Neural cell (in vitro differentiated cells): ENCODE measurements at regions not wholly inside any gene's neighbourhood (a gene's known extent, or its start where the extent isn't known, plus 50 kb on each side); places are given as distances from the start of the nearest gene placed in this dataset.

Experiments used
- H2AFZ ChIP-seq: fragments of 200-600, 300-800 bp; sonication (generic), shearing (Covaris generic); 2 replicates; pipeline ENCODE4 v1.6.0; 2014; ENCODE audit warnings: low read depth, mild to moderate bottlenecking, antibody characterized with exemption, low read length, moderate library complexity
- H3F3A ChIP-seq: fragments of 200-600 bp; shearing (Covaris generic); 2 replicates; pipeline ENCODE4 v1.6.1; 2016; ENCODE audit warnings: mild to moderate bottlenecking, moderate library complexity, mixed read lengths, antibody characterized with exemption, low read length; ENCODE audit not compliant: insufficient read depth, poor library complexity, severe bottlenecking
- H3K27ac ChIP-seq: fragments of 200-600, 300-800 bp; sonication (generic), shearing (Covaris generic); 2 replicates; pipeline ENCODE4 v1.5.1; 2014; ENCODE audit warnings: mild to moderate bottlenecking, low read length, moderate library complexity
- H3K27me3 ChIP-seq: fragments of 300-800, 200-600 bp; sonication (generic), shearing (Covaris generic); 2 replicates; pipeline ENCODE4 v1.6.0; 2014; ENCODE audit warnings: mild to moderate bottlenecking, low read depth, low read length, moderate library complexity; ENCODE audit not compliant: insufficient read depth
- H3K36me3 ChIP-seq: fragments of 300-800, 200-600 bp; sonication (generic), shearing (Covaris generic); 2 replicates; pipeline ENCODE4 v1.5.1; 2014; ENCODE audit warnings: mild to moderate bottlenecking, antibody characterized with exemption, low read length, moderate library complexity; ENCODE audit not compliant: insufficient read depth
- H3K4me2 ChIP-seq: fragments of 300-800, 200-600 bp; sonication (generic), shearing (Covaris generic); 2 replicates; pipeline ENCODE4 v1.6.0; 2014; ENCODE audit warnings: mild to moderate bottlenecking, low read length
- H3K4me3 ChIP-seq: fragments of 300-800, 200-600 bp; sonication (generic), shearing (Covaris generic); 2 replicates; pipeline ENCODE4 v1.5.1; 2014; ENCODE audit warnings: mild to moderate bottlenecking, low read length, moderate library complexity
- H3K79me2 ChIP-seq: fragments of 200-600 bp; shearing (Covaris generic); replicated peaks from 2 replicates; pipeline ENCODE4 v1.6.0; 2014; ENCODE audit warnings: mild to moderate bottlenecking, low read length, moderate library complexity; ENCODE audit not compliant: insufficient read depth
- H3K9ac ChIP-seq: fragments of 300-800, 200-600 bp; sonication (generic), shearing (Covaris generic); 2 replicates; pipeline ENCODE4 v1.6.1; 2016; ENCODE audit warnings: mild to moderate bottlenecking, low read length, mixed read lengths
- H3K9me2 ChIP-seq: fragments of 200-600 bp; shearing (Covaris generic); 2 replicates; pipeline ENCODE4 v1.6.1; 2016; ENCODE audit warnings: mild to moderate bottlenecking, low read length, mixed read lengths; ENCODE audit not compliant: insufficient read depth
- H3K9me3 ChIP-seq: fragments of 200-600, 300-800 bp; sonication (generic), shearing (Covaris generic); 2 replicates; pipeline ENCODE4 v1.6.1; 2016; ENCODE audit warnings: mild to moderate bottlenecking, mixed run types, low read length, moderate library complexity, mixed read lengths
- H4K20me1 ChIP-seq: fragments of 200-600 bp; shearing (Covaris generic); 2 replicates; pipeline ENCODE4 v1.6.1; 2016; ENCODE audit warnings: mild to moderate bottlenecking, mixed run types; ENCODE audit not compliant: insufficient read depth
- CTCF ChIP-seq: fragments of 450-650 bp; IDR thresholded peaks from 2 replicates; pipeline ENCODE4 v1.5.1; 2014; ENCODE audit warnings: antibody characterized with exemption, mild to moderate bottlenecking, moderate library complexity; ENCODE audit not compliant: poor library complexity, severe bottlenecking
- EP300 ChIP-seq: fragments of 450-650 bp; conservative IDR thresholded peaks from 2 replicates; pipeline ENCODE4 v1.6.1; 2014; ENCODE audit warnings: antibody characterized with exemption, mild to moderate bottlenecking, moderate library complexity; ENCODE audit not compliant: poor library complexity, severe bottlenecking
- EZH2 ChIP-seq: fragments of 200-600, 300-800 bp; shearing (Covaris generic), sonication (generic); IDR thresholded peaks from 2 replicates; pipeline ENCODE4 v1.6.1; 2014; ENCODE audit warnings: antibody characterized with exemption, low read length, borderline replicate concordance, mild to moderate bottlenecking; ENCODE audit not compliant: insufficient read depth, poor library complexity, severe bottlenecking
- MXI1 ChIP-seq: fragments of 450-650 bp; conservative IDR thresholded peaks from 2 replicates; pipeline ENCODE4 v1.6.1; 2014; ENCODE audit warnings: antibody characterized with exemption, mild to moderate bottlenecking; ENCODE audit not compliant: poor library complexity, severe bottlenecking
- POLR2AphosphoS5 ChIP-seq: IDR thresholded peaks from 2 replicates; pipeline ENCODE4 v1.6.1; 2012
- RAD21 ChIP-seq: fragments of 450-650 bp; conservative IDR thresholded peaks from 2 replicates; pipeline ENCODE4 v1.6.1; 2014; ENCODE audit warnings: antibody characterized with exemption, mild to moderate bottlenecking, moderate library complexity
- REST ChIP-seq: IDR thresholded peaks from 2 replicates; pipeline ENCODE4 v1.6.1; 2012; ENCODE audit warnings: borderline replicate concordance
- SMC3 ChIP-seq: fragments of 450-650 bp; conservative IDR thresholded peaks from 2 replicates; pipeline ENCODE4 v1.6.1; 2014; ENCODE audit warnings: antibody characterized with exemption, mild to moderate bottlenecking, moderate library complexity; ENCODE audit not compliant: poor library complexity

- H2AFZ ChIP-seq = no peak overlapping the region
- H3F3A ChIP-seq = no peaks in the 10 kb centered on the region
- no peaks in the 10 kb centered on the region for H3K9me2 ChIP-seq
- H4K20me1 ChIP-seq = no peaks in the 10 kb centered on the region
- H3K27me3 ChIP-seq = no peaks in the 10 kb centered on the region
- H3K36me3 ChIP-seq = no peaks in the 10 kb centered on the region
- no peaks in the 10 kb centered on the region for H3K79me2 ChIP-seq
- H3K9me3 ChIP-seq = no peaks in the 10 kb centered on the region
- H3K9ac ChIP-seq = no peak overlapping the region
- H3K27ac ChIP-seq = no peak overlapping the region
- no peak overlapping the region for H3K4me2 ChIP-seq
- no peak overlapping the region for H3K4me3 ChIP-seq
- TF ChIP-seq SMC3 (peak; percentile 31), RAD21 (peak; percentile 22), EP300 (no peak)
Measured at GRCh38 chr9:25350011-25350410, 328.2 kb downstream of the TUSC1 start.

GRCh38 chr9:25322142-25322541 lies 356.1 kb downstream of the TUSC1 start:
- Histone ChIP-seq H3K4me3 (no peak overlapping the region), H2AFZ (no peak overlapping the region), H3F3A (no peaks in the 10 kb centered on the region), H3K79me2 (no peaks in the 10 kb centered on the region), H3K27ac (no peak overlapping the region), H3K9me2 (no peaks in the 10 kb centered on the region), H4K20me1 (no peaks in the 10 kb centered on the region), H3K9me3 (no peaks in the 10 kb centered on the region), H3K9ac (no peak overlapping the region), H3K27me3 (no peaks in the 10 kb centered on the region), H3K4me2 (no peak overlapping the region), H3K36me3 (no peaks in the 10 kb centered on the region)
- TF ChIP-seq POLR2AphosphoS5 (no peak), REST (no peak), EP300 (no peak), SMC3 (no peak), MXI1 (no peak), EZH2 (no peak), CTCF (no peak)

GRCh38 chr9:25310961-25311360 lies 367.3 kb downstream of the TUSC1 start:
- H3K79me2 ChIP-seq = no peaks in the 10 kb centered on the region
- H3K9me2 ChIP-seq = no peaks in the 10 kb centered on the region
- H3K4me3 ChIP-seq = no peak overlapping the region
- H3F3A ChIP-seq = no peaks in the 10 kb centered on the region
- no peak overlapping the region for H3K4me2 ChIP-seq
- H3K9ac ChIP-seq = no peak overlapping the region
- no peaks in the 10 kb centered on the region for H3K9me3 ChIP-seq
- H2AFZ ChIP-seq = no peak overlapping the region
- TF ChIP-seq REST (no peak), CTCF (no peak), SMC3 (no peak)
- no peaks in the 10 kb centered on the region for H4K20me1 ChIP-seq
- H3K36me3 ChIP-seq = no peaks in the 10 kb centered on the region
- no peak overlapping the region for H3K27ac ChIP-seq
- H3K27me3 ChIP-seq = no peaks in the 10 kb centered on the region
